ENCODE measurements at regions not wholly inside any gene's neighbourhood (a gene's known extent, or its start where the extent isn't known, plus 50 kb on each side); places are given as distances from the start of the nearest gene placed in this dataset.
A peak's percentile ranks its signal among the peaks of the same experiment; 100 is the strongest.

- Histone ChIP-seq H3K9me3 (ENCODE audit: insufficient read depth, low read depth, low read length) (no peaks in the 10 kb centered on the region), H2AK5ac (ENCODE audit: low read length) (no peak overlapping the region)
Measured at GRCh38 chr4:183763990-183764754, 105.1 kb downstream of the TRAPPC11 start.

GRCh38 chr4:183765251-183765911, 106.3 kb downstream of the TRAPPC11 start:
- Histone ChIP-seq H3K79me2 (ENCODE audit: control insufficient read depth, insufficient read depth, low read length, poor library complexity) (no peaks in the 10 kb centered on the region), H2BK12ac (ENCODE audit: low read length) (no peak overlapping the region), H4K8ac (ENCODE audit: low read depth, low read length) (no peak overlapping the region), H3K27me3 (ENCODE audit: insufficient read depth, low read length) (no peaks in the 10 kb centered on the region), H3K4ac (ENCODE audit: low read depth, low read length) (no peak overlapping the region), H2AFZ (ENCODE audit: insufficient read depth, low read length, poor library complexity) (no peak overlapping the region), H3K36me3 (ENCODE audit: control insufficient read depth in 1 of 2, insufficient read depth in 2 of 2, low read length in 2 of 2) (no peaks in the 10 kb centered on the region), H3K79me1 (ENCODE audit: low read length) (no peaks in the 10 kb centered on the region), H4K91ac (ENCODE audit: low read depth, low read length) (no peak overlapping the region), H3K23ac (ENCODE audit: low read length) (no peak overlapping the region), H3K9me3 (ENCODE audit: insufficient read depth, low read depth, low read length) (no peaks in the 10 kb centered on the region), H3K4me2 (ENCODE audit: low read length) (no peak overlapping the region), H4K12ac (ENCODE audit: low read depth, low read length) (no peak overlapping the region), H3K27ac (ENCODE audit: low read depth, low read length) (no peak overlapping the region), H3K4me3 (ENCODE audit: low read depth, low read length) (no peak overlapping the region), H3K4me1 (ENCODE audit: control insufficient read depth in 1 of 2, insufficient read depth in 2 of 2, low read length in 2 of 2) (no peaks in the 10 kb centered on the region), H2AK5ac (ENCODE audit: low read length) (no peak overlapping the region), H3K9ac (ENCODE audit: low read length) (no peak overlapping the region), H3K18ac (ENCODE audit: low read length) (no peak overlapping the region), H3K14ac (ENCODE audit: low read length) (no peak overlapping the region), H2BK120ac (ENCODE audit: insufficient read depth, low read length, poor library complexity) (no peak overlapping the region), H2BK5ac (ENCODE audit: low read depth, low read length, poor library complexity) (no peak overlapping the region)
- WGBS (ENCODE audit: extremely low coverage, insufficient coverage, insufficient read length) = no CpG with 5 or more reads among the region's 18 CpGs
- DNase-seq = peak in 1 of 2 donors; percentile 7

More at GRCh38 chr4:183763990-183764754, 105.1 kb downstream of the TRAPPC11 start:
- Histone ChIP-seq H3K18ac (ENCODE audit: low read length) (no peak overlapping the region), H3K79me2 (ENCODE audit: control insufficient read depth, insufficient read depth, low read length, poor library complexity) (no peaks in the 10 kb centered on the region), H3K23ac (ENCODE audit: low read length) (no peak overlapping the region), H4K91ac (ENCODE audit: low read depth, low read length) (no peak overlapping the region), H3K14ac (ENCODE audit: low read length) (no peak overlapping the region), H4K12ac (ENCODE audit: low read depth, low read length) (no peak overlapping the region), H2BK5ac (ENCODE audit: low read depth, low read length, poor library complexity) (no peak overlapping the region), H3K27me3 (ENCODE audit: insufficient read depth, low read length) (no peaks in the 10 kb centered on the region), H3K4me2 (ENCODE audit: low read length) (no peak overlapping the region), H3K4me3 (ENCODE audit: low read depth, low read length) (no peak overlapping the region), H3K4ac (ENCODE audit: low read depth, low read length) (no peak overlapping the region), H3K27ac (ENCODE audit: low read depth, low read length) (no peak overlapping the region), H2BK120ac (ENCODE audit: insufficient read depth, low read length, poor library complexity) (no peak overlapping the region), H4K8ac (ENCODE audit: low read depth, low read length) (no peak overlapping the region), H2AFZ (ENCODE audit: insufficient read depth, low read length, poor library complexity) (no peak overlapping the region), H2BK12ac (ENCODE audit: low read length) (no peak overlapping the region), H3K36me3 (ENCODE audit: control insufficient read depth in 1 of 2, insufficient read depth in 2 of 2, low read length in 2 of 2) (no peaks in the 10 kb centered on the region), H3K79me1 (ENCODE audit: low read length) (no peaks in the 10 kb centered on the region), H3K4me1 (ENCODE audit: control insufficient read depth in 1 of 2, insufficient read depth in 2 of 2, low read length in 2 of 2) (no peaks in the 10 kb centered on the region), H3K9ac (ENCODE audit: low read length) (no peak overlapping the region)
- WGBS (ENCODE audit: extremely low coverage, insufficient coverage, insufficient read length) = no CpG with 5 or more reads among the region's 11 CpGs
- no peak for DNase-seq

- no peak overlapping the region for H2BK12ac ChIP-seq (ENCODE audit: low read length)
- no peaks in the 10 kb centered on the region for H3K79me1 ChIP-seq (ENCODE audit: low read length)
- H3K4ac ChIP-seq (ENCODE audit: low read depth, low read length) = no peak overlapping the region
- H4K12ac ChIP-seq (ENCODE audit: low read depth, low read length) = no peak overlapping the region
- H3K36me3 ChIP-seq (ENCODE audit: control insufficient read depth in 1 of 2, insufficient read depth in 2 of 2, low read length in 2 of 2) = no peaks in the 10 kb centered on the region
- no peak overlapping the region for H3K23ac ChIP-seq (ENCODE audit: low read length)
- no peak for DNase-seq
- no CpG with 5 or more reads among the region's 12 CpGs for WGBS (ENCODE audit: extremely low coverage, insufficient coverage, insufficient read length)
- no peaks in the 10 kb centered on the region for H3K9me3 ChIP-seq (ENCODE audit: insufficient read depth, low read depth, low read length)
- H3K4me2 ChIP-seq (ENCODE audit: low read length) = no peak overlapping the region
- H3K9ac ChIP-seq (ENCODE audit: low read length) = no peak overlapping the region
- H2AK5ac ChIP-seq (ENCODE audit: low read length) = no peak overlapping the region
- H3K4me3 ChIP-seq (ENCODE audit: low read depth, low read length) = no peak overlapping the region
- no peaks in the 10 kb centered on the region for H3K27me3 ChIP-seq (ENCODE audit: insufficient read depth, low read length)
- H3K27ac ChIP-seq (ENCODE audit: low read depth, low read length) = no peak overlapping the region
- H3K14ac ChIP-seq (ENCODE audit: low read length) = no peak overlapping the region
- no peak overlapping the region for H3K18ac ChIP-seq (ENCODE audit: low read length)
- no peaks in the 10 kb centered on the region for H3K79me2 ChIP-seq (ENCODE audit: control insufficient read depth, insufficient read depth, low read length, poor library complexity)
- H2BK5ac ChIP-seq (ENCODE audit: low read depth, low read length, poor library complexity) = no peak overlapping the region
- no peak overlapping the region for H2AFZ ChIP-seq (ENCODE audit: insufficient read depth, low read length, poor library complexity)
- no peak overlapping the region for H4K8ac ChIP-seq (ENCODE audit: low read depth, low read length)
- no peak overlapping the region for H2BK120ac ChIP-seq (ENCODE audit: insufficient read depth, low read length, poor library complexity)
- H3K4me1 ChIP-seq (ENCODE audit: control insufficient read depth in 1 of 2, insufficient read depth in 2 of 2, low read length in 2 of 2) = no peaks in the 10 kb centered on the region
- no peak overlapping the region for H4K91ac ChIP-seq (ENCODE audit: low read depth, low read length)
Measured at GRCh38 chr4:183766140-183766539, 107.0 kb downstream of the TRAPPC11 start.

- Histone ChIP-seq H4K8ac (ENCODE audit: low read depth, low read length) (no peak overlapping the region), H3K4me1 (ENCODE audit: control insufficient read depth in 1 of 2, insufficient read depth in 2 of 2, low read length in 2 of 2) (no peaks in the 10 kb centered on the region), H3K18ac (ENCODE audit: low read length) (no peak overlapping the region), H2AFZ (ENCODE audit: insufficient read depth, low read length, poor library complexity) (no peak overlapping the region), H4K12ac (ENCODE audit: low read depth, low read length) (no peak overlapping the region), H3K9ac (ENCODE audit: low read length) (no peak overlapping the region), H2BK5ac (ENCODE audit: low read depth, low read length, poor library complexity) (no peak overlapping the region), H3K4ac (ENCODE audit: low read depth, low read length) (no peak overlapping the region), H2BK12ac (ENCODE audit: low read length) (no peak overlapping the region), H4K91ac (ENCODE audit: low read depth, low read length) (no peak overlapping the region), H3K79me2 (ENCODE audit: control insufficient read depth, insufficient read depth, low read length, poor library complexity) (no peaks in the 10 kb centered on the region), H2BK120ac (ENCODE audit: insufficient read depth, low read length, poor library complexity) (no peak overlapping the region), H3K4me3 (ENCODE audit: low read depth, low read length) (no peak overlapping the region), H3K36me3 (ENCODE audit: control insufficient read depth in 1 of 2, insufficient read depth in 2 of 2, low read length in 2 of 2) (no peaks in the 10 kb centered on the region), H3K4me2 (ENCODE audit: low read length) (no peak overlapping the region), H3K79me1 (ENCODE audit: low read length) (no peaks in the 10 kb centered on the region), H3K9me3 (ENCODE audit: insufficient read depth, low read depth, low read length) (no peaks in the 10 kb centered on the region), H3K23ac (ENCODE audit: low read length) (no peak overlapping the region), H2AK5ac (ENCODE audit: low read length) (no peak overlapping the region), H3K27ac (ENCODE audit: low read depth, low read length) (no peak overlapping the region), H3K27me3 (ENCODE audit: insufficient read depth, low read length) (no peaks in the 10 kb centered on the region), H3K14ac (ENCODE audit: low read length) (no peak overlapping the region)
- WGBS (ENCODE audit: extremely low coverage, insufficient coverage, insufficient read length) = no CpG with 5 or more reads among the region's 7 CpGs
- DNase-seq = no peak
Measured at GRCh38 chr4:183770906-183771305, 111.8 kb downstream of the TRAPPC11 start.

All from trophoblast cell (in vitro differentiated cells and primary cell).